NCI-H524 (cell line): ENCODE measurements at regions not wholly inside any gene's neighbourhood (a gene's known extent, or its start where the extent isn't known, plus 50 kb on each side); places are given as distances from the start of the nearest gene placed in this dataset.
A peak's percentile ranks its signal among the peaks of the same experiment; 100 is the strongest.

Experiments
- DNase-seq, 2 experiments: peaks; one replicate each; lab custom pipeline; 2025; lab: John Stamatoyannopoulos, UW

- DNase-seq, result no peak
Observed at GRCh38 chr2:20523799-20524187, 76.9 kb downstream of the RHOB start.

GRCh38 chr2:20524412-20525040 lies 77.7 kb downstream of the RHOB start:
- no peak for DNase-seq

GRCh38 chr2:20525041-20526035 lies 78.5 kb downstream of the RHOB start:
- DNase-seq, result no peak

GRCh38 chr2:20526160-20526559 lies 79.3 kb downstream of the RHOB start:
- DNase-seq, result peak; percentile 6 to 56

- DNase-seq, result peak; percentile 59 to 75
Observed at GRCh38 chr2:20526708-20527107, 79.8 kb downstream of the RHOB start.

GRCh38 chr2:20528713-20529112 lies 81.8 kb downstream of the RHOB start:
- no peak for DNase-seq

GRCh38 chr2:20530520-20530919 lies 83.6 kb downstream of the RHOB start:
- no peak for DNase-seq

GRCh38 chr2:20531633-20532262 lies 84.9 kb downstream of the RHOB start:
- DNase-seq, result no peak

GRCh38 chr2:20532634-20533437 lies 86.0 kb downstream of the RHOB start:
- DNase-seq, result no peak

GRCh38 chr2:20533993-20534622 lies 87.2 kb downstream of the RHOB start:
- no peak for DNase-seq

GRCh38 chr2:20534913-20535801 lies 88.3 kb downstream of the RHOB start:
- DNase-seq, result no peak

- no peak for DNase-seq
Observed at GRCh38 chr2:20536619-20537422, 89.9 kb downstream of the RHOB start.

GRCh38 chr2:20537423-20538307 lies 90.8 kb downstream of the RHOB start:
- DNase-seq, result no peak

- DNase-seq, result peak; percentile 93 to 95
Observed at GRCh38 chr2:20538308-20539132, 91.6 kb downstream of the RHOB start.

- peak in 1 of 2 experiments; percentile 37 for DNase-seq
Observed at GRCh38 chr2:20539133-20539719, 92.4 kb downstream of the RHOB start.

- DNase-seq, result peak in 1 of 2 experiments; percentile 47
Observed at GRCh38 chr2:20539776-20540586, 93.1 kb downstream of the RHOB start.
